Glomerular visceral epithelial cell (primary cell): ENCODE measurements at regions not wholly inside any gene's neighbourhood (a gene's known extent, or its start where the extent isn't known, plus 50 kb on each side); places are given as distances from the start of the nearest gene placed in this dataset.
A peak's percentile ranks its signal among the peaks of the same experiment; 100 is the strongest.
"Not testable (repeated sequence)": the region's sequence is repeated elsewhere in the genome, so short reads cannot be mapped to it uniquely, and the experiment has no call there.

ENCODE experiments used
- DNase-seq: peaks from one replicate; pipeline ENCODE4 v3.0.0-alpha.2; 2016; ENCODE audit errors: extremely low spot score

DNA sequence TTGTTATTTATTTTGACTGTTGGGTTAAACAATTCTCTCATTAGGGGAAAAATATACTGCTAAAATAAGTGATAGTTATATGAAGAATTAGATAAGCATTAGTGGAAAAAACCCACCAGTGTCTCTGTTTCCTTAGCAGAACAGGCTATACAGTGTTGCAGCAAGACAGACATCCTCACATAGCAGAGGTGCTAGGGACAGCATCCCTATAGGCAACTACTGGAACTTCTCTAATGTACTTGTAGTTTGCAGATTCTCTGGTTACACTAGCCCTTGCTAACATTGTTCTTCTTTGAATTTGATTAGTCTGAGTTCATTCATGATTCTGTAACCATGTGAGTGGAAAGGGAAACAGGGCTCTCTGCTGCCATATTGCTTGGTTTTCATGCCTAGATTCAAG lies 661.8 kb upstream of the RGMB start:
- no peak for DNase-seq

DNA sequence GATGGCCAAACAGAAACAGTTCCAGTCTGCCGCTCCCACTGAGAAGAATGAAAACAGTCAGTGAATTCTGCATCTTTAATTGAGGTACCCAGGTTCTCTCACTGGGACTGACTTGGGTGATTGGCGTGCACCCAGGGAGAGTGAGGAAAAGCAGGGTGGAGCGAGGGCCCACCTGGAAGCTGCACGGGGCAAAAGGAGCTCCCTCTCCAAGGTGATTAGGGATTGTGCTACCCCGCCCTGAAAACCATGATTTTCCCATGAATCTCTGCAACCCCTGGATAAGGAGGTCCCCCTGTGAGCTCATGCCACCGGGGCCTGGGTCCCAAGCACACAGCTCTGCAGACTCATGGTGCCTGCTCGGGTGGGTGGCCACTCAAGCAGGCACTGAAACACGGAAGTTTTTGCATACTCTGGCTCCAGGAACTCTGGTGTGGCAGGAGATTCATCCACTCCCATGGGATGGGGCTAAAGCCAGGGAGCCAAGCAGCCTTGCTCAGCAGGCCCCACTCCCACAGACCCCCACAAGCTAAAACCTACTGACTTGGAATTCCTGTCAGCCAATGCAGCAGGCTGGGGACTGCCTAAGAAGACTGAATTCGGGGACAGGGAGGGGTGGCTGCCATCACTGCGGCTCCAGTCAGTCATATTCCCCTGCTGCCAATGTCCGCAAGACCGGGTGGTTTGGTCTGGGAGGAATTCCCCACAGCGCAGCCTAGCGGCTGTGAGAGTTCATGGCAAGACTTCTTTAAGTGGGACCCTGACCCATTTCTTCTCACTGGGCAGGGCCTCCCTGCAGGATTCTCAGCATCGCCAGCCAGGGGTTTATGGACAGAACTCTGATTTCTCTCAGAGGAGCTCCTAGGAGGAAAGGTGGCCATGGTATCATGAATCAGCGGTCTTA lies 652.2 kb upstream of the RGMB start:
- no peak for DNase-seq

DNA sequence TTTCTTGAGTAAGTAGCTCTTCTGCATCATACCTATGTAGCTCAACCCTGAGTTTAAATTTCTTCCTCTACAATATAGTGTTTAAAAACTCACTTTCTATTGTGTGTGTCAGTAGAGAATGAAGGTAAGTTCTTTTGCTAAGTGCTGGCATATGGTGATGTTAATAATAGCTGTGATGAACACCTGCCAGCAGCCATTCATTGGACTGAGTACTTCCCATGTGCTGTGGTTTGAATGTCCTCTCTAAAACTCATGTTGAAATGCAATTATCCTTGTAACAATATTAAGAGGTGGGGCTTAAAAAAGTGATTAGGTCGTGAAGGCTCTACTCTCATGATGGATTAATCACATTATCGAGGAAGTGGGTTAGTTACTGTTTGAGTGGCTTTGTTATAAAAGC lies 645.2 kb upstream of the RGMB start:
- DNase-seq: no peak

DNA sequence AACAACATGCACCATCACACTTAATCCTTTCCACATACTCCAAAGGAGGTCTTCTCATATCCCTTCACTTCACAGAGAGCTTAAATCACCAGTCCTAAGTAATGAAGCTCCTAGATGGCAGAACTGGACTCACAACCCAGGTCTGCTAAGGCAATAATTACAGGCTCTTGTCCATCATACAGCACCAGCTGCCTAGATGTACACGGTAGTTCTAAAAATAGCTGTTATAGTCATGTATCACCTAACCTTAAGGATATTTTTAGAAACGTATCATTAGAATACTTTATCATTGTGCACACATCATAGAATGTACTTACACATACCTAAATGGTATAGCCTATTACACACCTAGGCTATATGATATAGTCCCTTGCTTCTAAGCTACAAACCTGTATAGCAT lies 644.6 kb upstream of the RGMB start:
- no peak for DNase-seq

DNA sequence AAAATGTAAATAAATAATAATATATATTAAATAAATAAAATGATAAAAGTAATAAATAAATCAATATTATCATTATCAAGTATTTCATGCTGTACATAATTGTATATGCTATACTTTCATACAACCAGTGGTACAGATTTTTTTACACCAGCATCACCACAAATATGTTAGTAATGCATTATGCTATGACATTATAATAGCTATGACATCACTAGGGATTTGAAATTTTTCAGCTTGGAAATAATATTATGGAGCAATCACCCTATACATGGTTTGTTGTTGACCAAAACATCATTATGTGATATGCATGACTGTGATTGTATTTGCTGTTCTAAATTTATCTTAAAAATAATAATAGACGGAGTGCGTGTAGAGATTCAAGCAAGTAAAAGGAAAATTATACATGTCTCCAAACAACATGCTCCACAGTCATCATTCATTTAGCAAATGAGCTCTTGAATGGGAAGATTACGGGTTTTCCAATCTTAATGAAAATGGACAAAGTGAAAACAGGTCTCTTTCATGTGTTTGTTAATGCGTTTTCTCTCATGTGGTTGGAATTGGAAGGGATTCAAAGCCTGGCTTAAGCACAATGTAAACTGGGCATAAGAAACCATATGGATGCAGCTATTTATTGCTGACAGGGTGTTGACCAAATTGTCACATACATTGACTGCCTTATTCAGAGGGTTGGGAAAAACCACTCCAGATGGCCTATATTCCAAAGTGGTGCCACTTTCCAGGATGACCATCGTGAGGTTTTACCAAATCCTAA lies 643.0 kb upstream of the RGMB start:
- DNase-seq: no peak

DNA sequence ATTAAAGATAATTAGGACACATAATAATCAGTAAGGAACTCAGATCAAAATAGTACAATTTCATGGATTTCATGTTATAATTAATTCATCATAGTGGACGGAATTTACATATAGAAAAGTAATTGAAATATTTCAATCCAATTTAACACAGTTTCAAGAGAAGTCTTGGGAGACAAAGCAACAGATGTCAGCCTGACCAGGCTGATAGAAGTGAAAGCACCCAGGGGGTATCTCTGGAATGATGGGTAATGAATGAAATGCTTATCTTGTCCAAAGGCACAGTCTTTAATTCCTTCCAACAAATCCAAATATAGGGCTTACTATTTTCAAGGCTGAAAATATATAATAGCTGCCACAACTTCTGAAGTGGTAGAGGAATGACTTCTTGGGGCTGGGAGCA lies 629.3 kb upstream of the RGMB start:
- no peak for DNase-seq

DNA sequence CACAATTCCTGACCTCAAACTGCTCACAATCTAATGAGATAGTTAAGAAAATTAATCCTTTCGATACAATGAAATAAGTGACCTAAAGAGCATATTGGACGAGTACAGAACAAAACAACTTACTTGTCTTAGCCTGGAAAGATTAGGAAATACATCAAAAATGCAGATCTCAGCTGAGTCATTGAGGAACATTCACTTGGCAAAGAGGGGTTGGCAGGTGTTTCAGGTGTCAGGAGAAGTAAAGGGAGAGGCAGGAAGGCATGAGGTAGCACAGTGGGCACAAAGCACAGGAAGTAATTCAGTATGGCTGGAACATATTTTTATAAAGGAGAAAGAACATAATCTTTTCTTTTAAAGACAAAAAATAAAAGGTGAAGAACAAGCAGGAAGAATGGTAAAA lies 628.8 kb upstream of the RGMB start:
- DNase-seq: no peak

DNA sequence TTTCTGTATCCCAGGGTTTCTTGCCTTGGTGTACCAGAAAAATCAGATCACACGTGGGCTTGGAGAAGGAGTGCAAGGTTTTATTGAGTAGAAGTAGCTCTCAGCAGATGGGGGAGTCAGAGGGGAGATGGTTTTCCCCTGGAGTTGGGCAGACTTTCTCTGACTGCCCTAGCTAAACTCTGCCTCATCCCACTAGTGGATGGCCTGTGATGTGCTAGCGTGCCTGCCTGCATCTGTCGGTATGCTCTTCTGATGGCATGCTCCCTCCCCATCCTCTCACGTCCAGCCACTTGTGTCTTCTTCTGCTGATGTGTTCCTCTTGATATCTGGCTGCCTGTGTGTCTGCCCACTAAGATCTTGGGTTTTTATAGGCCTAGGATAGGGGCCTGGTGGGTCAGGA lies 616.1 kb upstream of the RGMB start:
- DNase-seq: no peak

DNA sequence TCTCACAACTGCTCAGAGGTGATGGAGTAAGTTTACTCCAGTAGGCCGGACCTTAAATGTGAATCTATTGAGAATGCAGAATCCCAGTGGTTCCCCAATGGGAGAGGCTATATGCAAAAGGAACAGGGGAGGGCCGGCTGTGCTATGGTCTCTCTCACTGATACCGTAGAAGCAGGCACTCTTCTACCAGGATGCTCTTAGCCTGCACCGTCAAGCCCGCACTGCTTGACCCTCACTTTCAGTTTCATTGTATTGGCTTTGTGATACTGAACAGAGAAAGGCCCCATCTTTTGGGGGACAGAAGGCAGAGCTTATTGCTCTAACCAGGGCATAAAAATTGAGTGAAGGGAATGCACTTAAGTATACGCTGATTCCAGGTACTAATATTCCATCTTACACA lies 615.0 kb upstream of the RGMB start:
- DNase-seq: no peak

DNA sequence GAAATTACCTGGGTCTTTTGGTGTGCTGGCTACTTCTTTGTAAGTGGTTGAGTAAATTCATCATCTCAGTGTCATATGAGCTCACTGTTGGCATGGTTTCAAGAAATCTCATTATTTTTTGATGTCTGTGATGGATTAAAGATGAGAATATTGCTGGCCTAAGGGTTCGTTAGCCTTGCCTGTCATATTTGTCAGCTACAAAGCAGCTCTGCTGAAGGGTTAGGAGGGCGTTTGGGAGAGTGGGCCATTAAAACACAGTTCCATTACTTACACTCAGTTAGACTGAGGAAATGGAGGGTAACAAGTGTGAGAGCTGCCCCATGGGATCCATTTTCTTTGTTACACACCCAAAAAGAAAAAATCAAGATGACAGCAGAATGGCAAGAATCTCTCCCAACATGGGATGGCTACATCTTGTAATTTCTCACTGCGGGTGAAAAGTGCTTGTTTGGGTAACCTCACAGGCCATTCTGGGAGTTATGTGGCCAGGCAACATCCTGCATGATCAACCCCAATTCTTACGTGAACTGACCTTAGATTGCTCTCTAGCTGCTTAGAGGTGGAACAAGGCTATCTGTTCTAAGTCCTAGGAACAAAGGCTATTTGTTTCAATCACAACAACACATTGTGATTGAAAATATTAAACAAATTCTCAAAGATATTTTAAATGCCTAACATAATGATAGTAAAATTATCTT lies 609.5 kb upstream of the RGMB start:
- DNase-seq: no peak

DNA sequence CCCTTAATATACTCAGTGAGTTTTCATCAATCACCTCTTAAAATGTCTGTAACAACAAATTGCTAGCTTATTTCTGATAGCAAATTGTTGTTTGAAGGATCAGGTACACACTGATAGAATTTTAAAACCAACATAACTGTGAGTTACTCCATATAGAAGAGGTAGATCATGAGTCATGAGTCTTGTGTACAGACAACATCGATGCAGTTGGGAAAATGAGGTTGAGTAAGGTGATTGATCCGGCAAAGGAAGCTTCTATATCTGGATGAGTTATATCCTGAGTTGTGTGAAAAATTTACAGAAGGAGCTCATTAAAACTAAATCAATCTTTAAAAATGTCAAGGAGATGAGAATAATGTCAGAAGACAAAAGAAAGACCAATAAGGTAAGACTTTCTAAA lies 604.6 kb upstream of the RGMB start:
- no peak for DNase-seq

DNA sequence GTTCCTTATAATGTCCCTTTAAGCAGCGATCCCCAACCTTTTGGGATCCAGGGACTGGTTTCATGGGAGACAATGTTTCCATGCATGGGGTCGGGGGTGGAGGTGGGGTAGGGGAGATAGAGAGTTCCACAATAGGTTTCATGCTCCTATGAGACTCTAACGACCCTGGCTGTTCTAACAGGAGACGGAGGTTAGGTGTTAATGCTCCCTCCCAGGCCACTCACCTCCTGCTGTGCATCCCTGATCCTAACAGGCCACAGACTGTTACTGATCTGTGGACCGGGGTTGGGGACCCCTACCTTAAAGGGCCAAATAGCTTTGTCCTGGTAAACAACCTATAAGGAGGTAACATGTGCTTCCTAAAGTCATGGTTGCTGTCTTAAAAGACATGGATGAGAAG lies 602.5 kb upstream of the RGMB start:
- no peak for DNase-seq

DNA sequence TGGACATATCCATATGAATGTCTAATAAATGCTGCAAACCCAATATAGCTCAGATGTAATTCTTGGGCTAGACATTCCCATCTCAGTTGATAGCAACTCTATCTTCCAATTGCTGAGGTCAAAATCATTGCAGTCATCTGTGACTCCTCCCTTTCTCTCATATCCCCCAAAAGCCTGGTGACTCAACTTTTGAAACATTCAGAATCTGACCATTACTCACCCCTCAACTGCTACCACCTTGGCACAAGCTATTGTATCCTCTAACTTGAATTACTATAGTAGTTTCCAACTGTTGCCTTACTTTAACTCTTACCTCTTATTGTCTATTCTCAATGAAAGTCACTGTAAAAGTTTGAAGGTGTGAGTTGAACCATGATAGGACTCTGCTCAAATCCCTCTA lies 600.1 kb upstream of the RGMB start:
- peak; percentile 14 for DNase-seq

DNA sequence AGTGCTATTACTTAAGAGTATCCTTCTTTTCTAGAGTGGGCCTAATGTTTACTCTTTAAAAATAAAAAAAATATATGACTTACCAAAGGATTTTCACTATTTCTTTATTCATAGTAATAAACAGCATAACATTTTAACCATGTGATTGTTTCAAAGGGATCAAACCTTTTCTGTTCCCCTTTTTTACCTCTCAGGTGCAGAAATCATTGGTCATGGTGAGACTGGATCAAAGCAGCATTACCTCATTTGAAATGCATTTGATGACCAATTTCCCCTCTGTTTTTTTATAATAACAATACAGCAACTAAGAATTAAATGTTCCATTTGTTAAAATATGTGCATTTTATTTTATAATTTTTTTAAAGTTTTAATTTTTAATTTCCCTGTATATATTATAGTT lies 598.0 kb upstream of the RGMB start:
- DNase-seq: no peak

DNA sequence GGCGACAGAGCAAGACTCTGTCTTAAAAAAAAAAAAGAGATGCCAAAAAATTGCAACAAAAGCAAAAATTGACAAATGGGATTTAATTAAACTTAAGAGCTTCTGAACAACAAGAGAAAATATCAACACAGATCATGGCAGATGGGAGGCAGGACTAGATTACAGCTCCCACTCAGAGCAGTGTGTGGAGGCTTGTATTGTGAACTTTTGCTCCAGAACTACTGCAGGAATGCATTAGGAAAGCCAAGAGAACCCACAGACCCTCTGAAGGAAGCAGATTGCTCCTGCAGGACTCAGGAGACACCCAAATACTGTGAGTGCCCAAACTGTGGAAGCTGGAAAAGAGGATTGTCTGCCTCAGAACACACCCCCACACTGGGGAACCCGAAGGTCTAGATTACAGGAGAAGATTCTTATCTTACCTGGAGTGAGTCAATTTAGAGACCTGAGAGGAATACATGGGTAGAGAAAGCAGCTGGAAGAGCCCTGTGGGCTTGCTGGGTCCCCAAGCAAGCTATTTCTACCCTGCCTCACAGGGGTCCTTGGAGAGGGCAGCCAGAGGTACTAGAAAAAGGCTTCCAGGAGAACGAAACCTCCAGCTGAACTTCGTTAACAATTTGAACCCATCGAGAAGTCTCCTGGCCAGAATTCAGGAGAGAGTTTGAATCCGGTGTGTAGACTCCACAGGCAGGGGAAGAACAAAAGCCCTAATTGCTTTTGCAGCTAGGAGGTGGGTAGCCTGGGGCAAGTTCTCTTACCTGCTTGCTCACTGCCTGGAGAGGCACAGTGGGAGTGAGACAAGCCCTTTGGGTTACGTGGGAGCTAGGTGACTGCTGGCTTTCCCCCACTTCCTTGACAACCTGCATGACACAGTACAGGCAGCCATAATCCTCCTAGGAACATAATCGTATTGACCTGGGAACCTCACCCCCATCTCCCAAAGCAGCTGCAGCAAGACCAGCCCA lies 593.4 kb upstream of the RGMB start:
- DNase-seq: no peak

DNA sequence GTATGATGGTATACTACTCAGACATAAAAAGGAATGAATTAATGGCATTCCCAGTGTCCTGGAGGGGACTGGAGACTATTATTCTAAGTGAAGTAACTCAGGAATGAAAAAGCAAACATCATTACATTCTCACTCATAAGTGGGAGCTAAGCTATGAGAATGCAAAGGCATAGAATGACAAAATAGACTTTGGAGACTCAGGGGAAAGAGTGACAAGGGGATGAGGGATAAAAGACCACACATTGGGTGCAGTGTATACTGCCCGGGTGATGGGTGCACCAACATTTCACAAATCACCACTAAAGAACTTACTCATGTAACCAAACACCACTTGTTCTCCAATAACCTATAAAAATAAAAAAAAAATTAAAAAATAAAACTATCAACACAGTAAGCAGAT lies 587.3 kb upstream of the RGMB start:
- DNase-seq: no peak

DNA sequence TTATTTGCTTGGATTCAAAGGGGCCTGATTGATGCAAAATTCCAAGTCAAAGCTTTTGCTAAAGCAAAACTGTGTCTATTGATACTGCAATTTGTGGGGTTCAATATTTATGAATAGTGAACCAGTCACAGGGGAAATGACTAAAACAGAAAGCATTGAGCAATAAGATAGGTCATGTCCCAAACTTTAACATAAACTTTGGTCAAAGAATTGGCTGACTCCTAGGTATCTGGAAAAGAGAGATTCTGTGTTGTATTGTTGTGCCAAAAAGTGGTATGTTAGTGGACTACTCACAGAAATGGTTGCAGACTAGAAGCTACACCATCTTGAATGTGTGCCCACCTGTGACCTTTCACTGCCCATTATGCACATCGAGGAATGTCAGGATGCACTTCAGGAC lies 585.5 kb upstream of the RGMB start:
- DNase-seq: no peak

DNA sequence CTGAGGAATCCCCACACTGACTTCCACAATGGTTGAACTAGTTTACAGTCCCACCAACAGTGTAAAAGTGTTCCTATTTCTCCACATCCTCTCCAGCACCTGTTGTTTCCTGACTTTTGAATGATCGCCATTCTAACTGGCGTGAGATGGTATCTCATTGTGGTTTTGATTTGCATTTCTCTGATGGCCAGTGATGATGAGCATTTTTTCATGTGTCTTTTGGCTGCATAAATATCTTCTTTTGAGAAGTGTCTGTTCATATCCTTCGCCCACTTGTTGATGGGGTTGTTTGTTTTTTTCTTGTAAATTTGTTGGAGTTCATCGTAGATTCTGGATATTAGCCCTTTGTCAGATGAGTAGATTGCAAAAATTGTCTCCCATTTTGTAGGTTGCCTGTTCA lies 583.1 kb upstream of the RGMB start:
- not testable (repeated sequence) for DNase-seq

DNA sequence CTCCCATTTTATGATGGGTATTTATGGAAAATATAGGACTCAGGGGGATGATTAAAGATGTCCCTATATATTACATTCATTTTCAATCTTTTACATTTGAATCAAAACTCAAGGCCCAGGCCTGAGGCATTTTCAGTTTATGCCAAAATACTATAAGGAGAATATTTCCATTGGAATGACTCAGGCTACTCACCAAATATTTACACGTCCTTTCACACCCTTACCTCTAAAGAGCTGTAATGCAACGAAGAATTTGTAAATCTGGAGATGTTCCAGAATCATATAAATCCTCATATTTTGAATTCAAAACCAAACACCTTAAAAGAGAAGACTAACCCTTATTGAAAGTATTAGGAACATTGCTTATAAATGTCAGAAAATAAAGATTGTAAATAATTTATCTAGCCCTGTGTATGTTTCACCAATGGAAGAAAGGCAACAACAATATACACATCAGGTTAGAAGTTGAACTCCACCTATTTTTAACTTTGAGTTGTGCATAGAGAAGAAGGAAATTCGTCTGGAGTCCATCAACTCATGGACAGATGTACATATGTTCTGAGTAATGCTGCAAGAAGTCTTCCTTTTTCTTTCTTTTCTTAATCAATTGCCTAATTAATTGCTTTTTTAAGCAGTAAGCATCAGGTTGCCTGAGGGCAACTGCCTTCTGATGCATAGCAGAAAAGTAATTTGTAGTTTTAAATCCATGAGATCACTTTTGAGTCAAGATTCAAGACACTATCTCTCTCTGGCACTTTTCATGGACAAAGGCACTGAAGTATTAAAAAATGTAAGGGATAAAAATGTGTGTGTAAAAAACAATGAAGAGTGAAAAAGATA lies 579.3 kb upstream of the RGMB start:
- DNase-seq: no peak

DNA sequence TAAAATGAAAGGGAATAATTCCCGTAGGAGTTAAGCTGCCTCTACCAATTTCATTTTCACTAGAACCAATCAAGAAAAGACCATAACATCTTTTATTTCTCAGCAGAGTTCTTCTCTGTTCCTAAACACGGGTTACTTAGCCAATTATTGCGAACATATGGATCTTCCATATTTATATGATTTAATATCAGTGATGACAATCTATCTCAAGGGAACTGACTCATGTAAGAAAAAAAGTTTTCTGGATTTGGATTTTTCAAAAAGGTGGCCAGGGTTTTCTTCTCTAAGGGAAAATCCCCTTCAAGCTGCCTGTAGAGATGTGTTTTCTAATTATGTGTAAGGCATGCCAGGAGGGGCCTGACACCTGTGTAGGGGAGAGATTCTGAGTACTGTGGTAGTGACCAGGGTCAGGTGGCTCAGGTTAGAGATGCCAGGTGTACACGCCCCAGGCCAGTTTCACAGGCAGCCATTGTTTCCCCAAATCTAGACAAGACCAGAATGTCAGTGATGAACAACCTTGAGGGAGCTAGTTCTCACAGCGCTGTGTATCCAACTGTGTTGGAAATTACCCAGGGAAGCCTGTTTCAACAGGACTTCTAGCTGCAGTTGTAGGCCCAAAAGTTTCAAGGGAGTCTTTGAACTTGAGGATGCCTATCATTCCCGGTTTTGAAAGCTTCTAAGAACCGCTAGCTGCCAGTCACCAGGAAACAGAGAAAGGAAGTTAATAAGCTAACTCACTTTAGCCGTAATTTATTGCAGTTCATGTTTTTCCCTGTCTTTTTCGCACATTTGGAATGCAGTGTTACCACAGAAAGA lies 572.5 kb upstream of the RGMB start:
- no peak for DNase-seq
